HepG2 (cell line): ENCODE measurements at regions not wholly inside any gene's neighbourhood (a gene's known extent, or its start where the extent isn't known, plus 50 kb on each side); places are given as distances from the start of the nearest gene placed in this dataset.

ENCODE experiments used
- ATAC-seq: fragments of 200-7000 bp; cut with Tn5 transposase; 3 replicates; pipeline ENCODE4 v1.9.1; 2020; ENCODE audit warnings: mild to moderate bottlenecking, moderate library complexity
- BruUV-seq: library from RNA; stranded (reverse); fragments of 400-500 nt; replicated peaks from 2 replicates; lab custom pipeline; 2021; lab: Mats Ljungman, UMichigan
- CTCF ChIA-PET: fragments of 300-600 bp; formaldehyde crosslinking; extraction: SDS; loops from one replicate; lab custom pipeline; 2021; ENCODE audit warnings: low total read pairs, inconsistent platforms, low intra/inter-chr PET ratio; lab: Yijun Ruan, JAX
- POLR2A ChIA-PET: fragments of 350-600 bp; sonication (Branson Sonifier 250); formaldehyde crosslinking; loops from one replicate; lab custom pipeline; 2020; ENCODE audit warnings: antibody characterized with exemption, inconsistent platforms; lab: Yijun Ruan, JAX
- DNase-seq: peaks from one replicate; pipeline ENCODE4 v3.0.0-alpha.2; 2015; ENCODE audit warnings: low spot score
- FAIRE-seq: peaks from 3 replicates; lab custom pipeline; 2011; peaks lifted over from hg19 to GRCh38; lab: Jason Lieb, UNC
- H2AFZ ChIP-seq: one replicate; pipeline ENCODE4 v1.6.1; 2011; ENCODE audit warnings: low read length, inconsistent platforms
- H3K27ac ChIP-seq: fragments of 300-600 bp; 3 replicates; pipeline ENCODE4 v1.8.0; 2011; ENCODE audit warnings: mixed run types, mild to moderate bottlenecking, mixed read lengths, low read length, inconsistent platforms; ENCODE audit not compliant: insufficient read depth; ENCODE audit errors: extremely low read length
- H3K27me3 ChIP-seq, 2 experiments: fragments of 200-600 bp in 1 of 2; 2 replicates in 1 of 2; 3 replicates in 1 of 2; pipeline versions ENCODE4 v1.6.0 to v1.8.0; 2011; ENCODE audit warnings: low read length in 2 of 2, mild to moderate bottlenecking in 2 of 2, moderate library complexity in 2 of 2, inconsistent platforms in 1 of 2; ENCODE audit not compliant: insufficient read depth in 2 of 2, control insufficient read depth in 1 of 2
- H3K36me3 ChIP-seq, 2 experiments: fragments of 200-600 bp in 1 of 2; replicated peaks in 1 of 2; 2 replicates in 1 of 2; 3 replicates in 1 of 2; pipeline versions ENCODE4 v1.5.1 to v1.8.0; 2011; ENCODE audit warnings: low read length in 2 of 2, inconsistent platforms in 1 of 2; ENCODE audit not compliant: insufficient read depth in 2 of 2, control insufficient read depth in 1 of 2
- H3K4me1 ChIP-seq: 2 replicates; pipeline ENCODE4 v1.5.1; 2012; ENCODE audit warnings: low read length, inconsistent platforms; ENCODE audit not compliant: insufficient read depth
- H3K4me2 ChIP-seq: 2 replicates; pipeline ENCODE4 v1.6.0; 2011; ENCODE audit warnings: low read depth, low read length, inconsistent platforms
- H3K4me3 ChIP-seq, 3 experiments: fragments of 200-600 bp in 1 of 3; sonication (generic), shearing (Covaris generic) in 1 of 3; replicated peaks in 1 of 3; 2 replicates each; pipeline ENCODE4 v1.5.1; 2011 to 2016; ENCODE audit warnings: low read length in 3 of 3, inconsistent platforms in 2 of 3, low read depth in 2 of 3, mild to moderate bottlenecking in 2 of 3, control low read depth in 1 of 3, mixed read lengths in 1 of 3; ENCODE audit not compliant: insufficient read depth in 1 of 3
- H3K79me2 ChIP-seq: one replicate; pipeline ENCODE4 v1.6.1; 2011; ENCODE audit warnings: low read length, inconsistent platforms; ENCODE audit not compliant: insufficient read depth
- H3K9ac ChIP-seq: 2 replicates; pipeline ENCODE4 v1.6.0; 2011; ENCODE audit warnings: mild to moderate bottlenecking, low read depth, low read length, inconsistent platforms; ENCODE audit not compliant: insufficient read depth
- H3K9me3 ChIP-seq: 2 replicates; pipeline ENCODE4 v1.5.1; 2012; ENCODE audit warnings: mild to moderate bottlenecking, low read length
- H4K20me1 ChIP-seq: 2 replicates; pipeline ENCODE4 v1.6.0; 2011; ENCODE audit warnings: inconsistent platforms, mild to moderate bottlenecking, low read length, moderate library complexity; ENCODE audit not compliant: insufficient read depth
- CBX5 ChIP-seq: sonication (generic); formaldehyde crosslinking; IDR thresholded peaks from 2 replicates; pipeline ENCODE4 v1.4.0; 2020; ENCODE audit warnings: missing genetic modification reagents, borderline replicate concordance
- GPN1 ChIP-seq: sonication (generic); formaldehyde crosslinking; IDR thresholded peaks from 2 replicates; pipeline ENCODE4 v1.5.1; 2020; ENCODE audit warnings: missing genetic modification reagents, borderline replicate concordance
- PCBP1 ChIP-seq: fragments of 200-400 bp; formaldehyde crosslinking; IDR thresholded peaks from 2 replicates; pipeline ENCODE4 v1.6.1; 2017; ENCODE audit warnings: mild to moderate bottlenecking, low read depth, low read length, borderline replicate concordance
- PRDM10 ChIP-seq: sonication (generic); formaldehyde crosslinking; IDR thresholded peaks from 2 replicates; pipeline ENCODE4 v1.4.0; 2020; ENCODE audit warnings: low read depth, missing genetic modification reagents
- SRSF9 ChIP-seq: fragments of 200-400 bp; formaldehyde crosslinking; IDR thresholded peaks from 2 replicates; pipeline ENCODE4 v1.6.1; 2018; ENCODE audit warnings: borderline replicate concordance, mild to moderate bottlenecking, low read depth, low read length; ENCODE audit not compliant: insufficient read depth, poor library complexity, severe bottlenecking
- THAP9 ChIP-seq: sonication (generic); formaldehyde crosslinking; IDR thresholded peaks from 2 replicates; pipeline ENCODE4; 2020; ENCODE audit warnings: missing genetic modification reagents, mild to moderate bottlenecking, borderline replicate concordance
- ZNF251 ChIP-seq: sonication (generic); formaldehyde crosslinking; IDR thresholded peaks from 2 replicates; pipeline ENCODE4 v1.9.0; 2021; ENCODE audit warnings: mild to moderate bottlenecking, missing genetic modification reagents
- ZNF776 ChIP-seq: sonication (generic); formaldehyde crosslinking; IDR thresholded peaks from 2 replicates; pipeline ENCODE4 v1.4.0; 2020; ENCODE audit warnings: mild to moderate bottlenecking, missing genetic modification reagents
- WGBS: methylation state at CpG from one replicate; pipeline ENCODE4 v1.1.6; 2017; ENCODE audit warnings: low lambda C conversion rate; 5-methylcytosine and 5-hydroxymethylcytosine counted together
- in situ Hi-C: cut with HindIII; loops from 2 replicates; pipeline ENCODE4 v1.10.0; 2017; ENCODE audit warnings: low pct_unique_long_range_greater_than_20kb; ENCODE audit not compliant: extremely low pct_ligation_motif_present
- intact Hi-C: fragments of 100-400 bp; cut with micrococcal nuclease; formaldehyde crosslinking; loops from one replicate; pipeline ENCODE4 v1.10.0; 2022; ENCODE audit not compliant: unreplicated experiment

GRCh38 chr5:103895738-103896137, 333.1 kb upstream of the NUDT12 start:
- Histone ChIP-seq H3K27ac (no peak overlapping the region), H4K20me1 (no peaks in the 10 kb centered on the region), H3K4me3 (no peak overlapping the region), H3K9me3 (no peaks in the 10 kb centered on the region; the same call in 1 of the 2 replicates), H3K9ac (no peak overlapping the region), H3K4me1 (no peaks in the 10 kb centered on the region), H2AFZ (no peak overlapping the region), H3K4me2 (no peak overlapping the region), H3K27me3 (no peaks in the 10 kb centered on the region), H3K79me2 (no peaks in the 10 kb centered on the region), H3K36me3 (no peaks in the 10 kb centered on the region)
- ATAC-seq (no peak), FAIRE-seq (no peak), DNase-seq (no peak)
- in situ Hi-C loops (no loop called here), intact Hi-C loops (no loop called here)
- BruUV-seq, result no TSS peak
- 0% methylated on average over 2 of the region's 2 CpGs for WGBS
- CTCF ChIA-PET, result no interaction called here
- no peak for TF ChIP-seq GPN1 (CRISPR knock-in tag)
- no peak for TF ChIP-seq ZNF251
- TF ChIP-seq PRDM10, result no peak
- TF ChIP-seq THAP9 (CRISPR knock-in tag), result no peak
- TF ChIP-seq SRSF9, result no peak
- no peak for TF ChIP-seq ZNF776
- no peak for TF ChIP-seq PCBP1
- no peak for TF ChIP-seq CBX5
- POLR2A ChIA-PET, result no interaction called here
